ENCODE measurements at regions not wholly inside any gene's neighbourhood (a gene's known extent, or its start where the extent isn't known, plus 50 kb on each side); places are given as distances from the start of the nearest gene placed in this dataset.

- no peaks in the 10 kb centered on the region for H3K4me1 ChIP-seq
- no peaks in the 10 kb centered on the region for H3K9me3 ChIP-seq
- H3K27ac ChIP-seq = no peak overlapping the region
- DNase-seq (no peak), ATAC-seq (no peak)
- TF ChIP-seq CTCF (IDR thresholded peaks at IDR 0.05 in 4 of 5, conservative IDR thresholded peaks at IDR 0.05 in 1 of 5) (no peak), POLR2A (IDR thresholded peaks at IDR 0.05) (no peak)
- intact Hi-C loops (cut with DNase I; ENCODE audit: low total_unique reads) = no loop called here
- H3K36me3 ChIP-seq = no peaks in the 10 kb centered on the region
- H3K27me3 ChIP-seq = no peaks in the 10 kb centered on the region
- in situ Hi-C loops (cut with MboI; ENCODE audit: low sequenced_read_pairs in 4 of 4) = no loop called here
- no peak overlapping the region for H3K4me3 ChIP-seq
These were observed 149.9 kb downstream of the SYF2 start for GRCh38 chr1:25082216-25082899.

- Histone ChIP-seq H3K9me3 (no peaks in the 10 kb centered on the region), H3K4me3 (no peak overlapping the region), H3K27me3 (no peaks in the 10 kb centered on the region), H3K4me1 (no peaks in the 10 kb centered on the region), H3K27ac (no peak overlapping the region), H3K36me3 (no peaks in the 10 kb centered on the region)
- DNase-seq (no peak), ATAC-seq (no peak)
- intact Hi-C loops (cut with DNase I; ENCODE audit: low total_unique reads) = no loop called here
- TF ChIP-seq CTCF (IDR thresholded peaks at IDR 0.05 in 4 of 5, conservative IDR thresholded peaks at IDR 0.05 in 1 of 5) (no peak), POLR2A (IDR thresholded peaks at IDR 0.05) (no peak)
- in situ Hi-C loops (cut with MboI; ENCODE audit: low sequenced_read_pairs in 4 of 4) = no loop called here
These were observed 150.8 kb downstream of the SYF2 start for GRCh38 chr1:25081496-25081895.

GRCh38 chr1:25080294-25081209, 150.5 kb upstream of the RUNX3 start:
- no peaks in the 10 kb centered on the region for H3K9me3 ChIP-seq
- no peaks in the 10 kb centered on the region for H3K4me1 ChIP-seq
- DNase-seq (no peak), ATAC-seq (no peak)
- in situ Hi-C loops (cut with MboI; ENCODE audit: low sequenced_read_pairs in 4 of 4) = no loop called here
- intact Hi-C loops (cut with DNase I; ENCODE audit: low total_unique reads) = no loop called here
- no peaks in the 10 kb centered on the region for H3K27me3 ChIP-seq
- no peak overlapping the region for H3K27ac ChIP-seq
- TF ChIP-seq CTCF (IDR thresholded peaks at IDR 0.05 in 4 of 5, conservative IDR thresholded peaks at IDR 0.05 in 1 of 5) (no peak), POLR2A (IDR thresholded peaks at IDR 0.05) (no peak)
- H3K36me3 ChIP-seq = no peaks in the 10 kb centered on the region
- H3K4me3 ChIP-seq = no peak overlapping the region

GRCh38 chr1:25079048-25079447, 149.0 kb upstream of the RUNX3 start:
- DNase-seq (no peak), ATAC-seq (no peak)
- Histone ChIP-seq H3K27me3 (no peaks in the 10 kb centered on the region), H3K4me3 (no peak overlapping the region), H3K27ac (no peak overlapping the region), H3K9me3 (no peaks in the 10 kb centered on the region), H3K36me3 (no peaks in the 10 kb centered on the region), H3K4me1 (no peaks in the 10 kb centered on the region)
- intact Hi-C loops (cut with DNase I; ENCODE audit: low total_unique reads) (no loop called here), in situ Hi-C loops (cut with MboI; ENCODE audit: low sequenced_read_pairs in 4 of 4) (no loop called here)
- TF ChIP-seq POLR2A (IDR thresholded peaks at IDR 0.05) (no peak), CTCF (IDR thresholded peaks at IDR 0.05 in 4 of 5, conservative IDR thresholded peaks at IDR 0.05 in 1 of 5) (no peak)
